Spleen (tissue), 11 donors: ENCODE measurements at regions not wholly inside any gene's neighbourhood (a gene's known extent, or its start where the extent isn't known, plus 50 kb on each side); places are given as distances from the start of the nearest gene placed in this dataset.

Experiments
- DNase-seq: peaks from one replicate; pipeline ENCODE4 v3.0.0-alpha.2; 2020
- H3K27ac ChIP-seq, 8 donors: fragments of 200-600 bp; sonication (generic) in 7 of 8; 1 replicate in 4 of 8; 2 replicates in 4 of 8; pipeline versions ENCODE4 v1.5.0 to v1.8.0; 2016 to 2021; ENCODE audit warnings: inconsistent platforms in 4 of 8, mild to moderate bottlenecking in 4 of 8, moderate library complexity in 1 of 8
- H3K27me3 ChIP-seq, 7 donors: fragments of 200-600 bp; sonication (generic) in 6 of 7; replicated peaks in 1 of 7; 1 replicate in 4 of 7; 2 replicates in 3 of 7; pipeline versions ENCODE4 v1.5.0 to v1.8.0; 2016 to 2021; ENCODE audit warnings: inconsistent platforms in 3 of 7, mild to moderate bottlenecking in 1 of 7
- H3K36me3 ChIP-seq, 6 donors: fragments of 200-600 bp; sonication (generic) in 5 of 6; 1 replicate in 4 of 6; 2 replicates in 2 of 6; pipeline versions ENCODE4 v1.5.0 to v1.8.0; 2016 to 2021; ENCODE audit warnings: inconsistent platforms in 2 of 6
- H3K4me1 ChIP-seq, 6 donors: fragments of 200-600 bp; sonication (generic) in 5 of 6; 1 replicate in 3 of 6; 2 replicates in 3 of 6; pipeline versions ENCODE4 v1.5.0 to v1.8.0; 2016 to 2021; ENCODE audit warnings: inconsistent platforms in 3 of 6
- H3K4me3 ChIP-seq, 8 donors: fragments of 200-600 bp; sonication (generic) in 7 of 8; 1 replicate in 4 of 8; 2 replicates in 4 of 8; pipeline versions ENCODE4 v1.5.0 to v1.8.0; 2016 to 2021; ENCODE audit warnings: inconsistent platforms in 4 of 8, mild to moderate bottlenecking in 4 of 8, moderate library complexity in 2 of 8
- H3K9me3 ChIP-seq, 8 donors: fragments of 200-600 bp; sonication (generic) in 7 of 8; 1 replicate in 4 of 8; 2 replicates in 4 of 8; pipeline versions ENCODE4 v1.5.0 to v1.8.0; 2016 to 2021; ENCODE audit warnings: inconsistent platforms in 4 of 8
- CTCF ChIP-seq, 11 experiments: fragments of 200-600 bp in 7 of 11; fragments of 450-650 bp in 4 of 11; sonication (generic) in 4 of 11; IDR thresholded peaks in 8 of 11; conservative IDR thresholded peaks in 3 of 11; 1 replicate in 7 of 11; 2 replicates in 4 of 11; pipeline versions ENCODE4 v1.4.0 to v1.8.0; 2016 to 2021; ENCODE audit warnings: antibody characterized with exemption in 11 of 11, inconsistent platforms in 4 of 11, mild to moderate bottlenecking in 1 of 11
- POLR2A ChIP-seq, 3 donors: fragments of 450-650 bp; IDR thresholded peaks; one replicate each; pipeline ENCODE4 v1.5.1; 2017; ENCODE audit warnings: antibody characterized with exemption in 3 of 3, mild to moderate bottlenecking in 1 of 3
- POLR2AphosphoS5 ChIP-seq, 3 donors: sonication (generic); formaldehyde crosslinking; IDR thresholded peaks; one replicate each; pipeline ENCODE4 v1.5.1; 2017; ENCODE audit warnings: antibody characterized with exemption in 3 of 3
- WGBS, 5 donors: extraction: QIAGEN DNeasy Blood & Tissue Kit in 3 of 5; methylation state at CpG; one replicate each; pipeline versions ENCODE4 v1.1.5 to v1.1.7; 2013 to 2018; 5-methylcytosine and 5-hydroxymethylcytosine counted together
- intact Hi-C: fragments of 100-400 bp; cut with DNase I; formaldehyde crosslinking; loops from one replicate; pipeline ENCODE4 v1.15.0; 2023; ENCODE audit warnings: low total_unique reads
- donor health status: healthy with polysubstance abuse.
- donor health status: DM: no; HTN: no; CAD: no; lungs with moderate emphysema.
- donor health status: DM: no; HTN: no; CAD: no.
- donor health status: Bipolar disorder and iron deficiency.
- donor health status: healthy.
- donor health status: DM: no; HTN: no; CAD: no.
- donor health status: DM: yes; HTN: yes; CAD: no.

GRCh38 chr3:190990898-190991297 is 128.4 kb upstream of the GMNC start:
- no peak for DNase-seq

GRCh38 chr3:190989218-190989617 is 126.7 kb upstream of the GMNC start:
- TF ChIP-seq CTCF (IDR thresholded peaks at IDR 0.05 in 8 of 11, conservative IDR thresholded peaks at IDR 0.05 in 3 of 11) = no peak
- TF ChIP-seq POLR2AphosphoS5 (IDR thresholded peaks at IDR 0.05) = no peak
- no peak for TF ChIP-seq POLR2A (IDR thresholded peaks at IDR 0.05)
- H3K27ac ChIP-seq = no peak overlapping the region
- H3K4me1 ChIP-seq = no peaks in the 10 kb centered on the region
- H3K4me3 ChIP-seq = no peak overlapping the region
- intact Hi-C loops = no loop called here
- H3K9me3 ChIP-seq = peaks cover 0 to 30% (median 16%) of the 10 kb centered on the region in 8 donors
- WGBS, 5 donors = 53 to 67% (median 65%) methylated on average over 2 of the region's 2 CpGs
- no peaks in the 10 kb centered on the region for H3K36me3 ChIP-seq
- no peak for DNase-seq
- no peaks in the 10 kb centered on the region for H3K27me3 ChIP-seq

More at GRCh38 chr3:190990898-190991297, 128.4 kb upstream of the GMNC start:
- intact Hi-C loops = no loop called here
- Histone ChIP-seq H3K27ac (no peak overlapping the region), H3K4me3 (no peak overlapping the region), H3K36me3 (no peaks in the 10 kb centered on the region), H3K27me3 (no peaks in the 10 kb centered on the region), H3K9me3 (peaks cover 0 to 26% (median 16%) of the 10 kb centered on the region in 8 donors), H3K4me1 (no peaks in the 10 kb centered on the region)
- TF ChIP-seq POLR2AphosphoS5 (IDR thresholded peaks at IDR 0.05) = no peak
- no peak for TF ChIP-seq CTCF (IDR thresholded peaks at IDR 0.05 in 8 of 11, conservative IDR thresholded peaks at IDR 0.05 in 3 of 11)
- TF ChIP-seq POLR2A (IDR thresholded peaks at IDR 0.05) = no peak

- Histone ChIP-seq H3K27ac (no peak overlapping the region), H3K36me3 (no peaks in the 10 kb centered on the region), H3K4me3 (no peak overlapping the region), H3K4me1 (no peaks in the 10 kb centered on the region), H3K9me3 (peaks cover 0 to 30% (median 16%) of the 10 kb centered on the region in 8 donors), H3K27me3 (no peaks in the 10 kb centered on the region)
- WGBS, 5 donors = 46 to 85% (median 65%) methylated on average over 2 of the region's 2 CpGs
- TF ChIP-seq POLR2AphosphoS5 (IDR thresholded peaks at IDR 0.05) (no peak), CTCF (IDR thresholded peaks at IDR 0.05 in 8 of 11, conservative IDR thresholded peaks at IDR 0.05 in 3 of 11) (no peak), POLR2A (IDR thresholded peaks at IDR 0.05) (no peak)
- DNase-seq = no peak
- intact Hi-C loops = no loop called here
These were observed 125.6 kb upstream of the GMNC start for GRCh38 chr3:190988102-190988501.

GRCh38 chr3:190984502-190985244 is 122.2 kb upstream of the GMNC start:
- Histone ChIP-seq H3K27ac (no peak overlapping the region), H3K4me1 (no peaks in the 10 kb centered on the region), H3K4me3 (no peak overlapping the region), H3K9me3 (peaks cover 0 to 30% (median 16%) of the 10 kb centered on the region in 8 donors), H3K27me3 (no peaks in the 10 kb centered on the region), H3K36me3 (no peaks in the 10 kb centered on the region)
- TF ChIP-seq POLR2AphosphoS5 (IDR thresholded peaks at IDR 0.05) (no peak), POLR2A (IDR thresholded peaks at IDR 0.05) (no peak), CTCF (IDR thresholded peaks at IDR 0.05 in 8 of 11, conservative IDR thresholded peaks at IDR 0.05 in 3 of 11) (no peak)
- 72 to 83% (median 79%) methylated on average over 4 of the region's 4 CpGs for WGBS, 5 donors
- intact Hi-C loops = no loop called here
- no peak for DNase-seq
